Heart left ventricle (tissue), 13 donors: ENCODE measurements at regions not wholly inside any gene's neighbourhood (a gene's known extent, or its start where the extent isn't known, plus 50 kb on each side); places are given as distances from the start of the nearest gene placed in this dataset.
"Not testable (repeated sequence)": the region's sequence is repeated elsewhere in the genome, so short reads cannot be mapped to it uniquely, and the experiment has no call there.

ENCODE experiments used
- CTCF ChIP-seq, 12 donors: fragments of 200-600 bp; sonication (generic) in 4 of 12; IDR thresholded peaks; one replicate each; pipeline versions ENCODE4 v1.5.0 to v1.8.0; 2018 to 2022; ENCODE audit warnings: antibody characterized with exemption in 12 of 12, mild to moderate bottlenecking in 5 of 12
- POLR2A ChIP-seq, 2 donors: fragments of 450-650 bp; IDR thresholded peaks; one replicate each; pipeline ENCODE4 v1.6.1; 2017; ENCODE audit warnings: antibody characterized with exemption in 2 of 2, mild to moderate bottlenecking in 2 of 2, moderate library complexity in 2 of 2
- donor health status: ischemic (EF 13 %, LVEDD 7.1; RV severe dilation, severe dysfunction).
- donor health status: DM: no; HTN: yes; CAD: no.
- donor health status: DM: no; HTN: no; CAD: no.
- donor health status: ischemic (EF 25% LVEDD 6.9; RV normal size, moderate dysfunction).
- donor health status: ischemic (EF 25% LVEDD 5.7; RV mildly dilated, moderate dysfunction).
- donor health status: ischemic (EF 35%, LVEDD 5.7; RV mildly dilated, moderate dysfunction).
- donor health status: nonischemic (EF 11% LVEDD 7.7; RV severe dilation, severe dysfunction).
- donor health status: DM: yes; HTN: yes; CAD: no.
- donor health status: PGD.
- donor health status: ischemic (EF 29% LVEDD 5.4; RV normal size, mild dysfunction).
- donor health status: nonischemic (EF 23%, LVEDD 6.1; RV moderate dilation, normal function).

GRCh38 chr2:38238705-38239104 is 138.4 kb downstream of the ATL2 start:
- not testable (repeated sequence) for TF ChIP-seq POLR2A, CTCF (IDR thresholded peaks at IDR 0.05)
